Left colon (tissue), 2 donors: ENCODE measurements at regions not wholly inside any gene's neighbourhood (a gene's known extent, or its start where the extent isn't known, plus 50 kb on each side); places are given as distances from the start of the nearest gene placed in this dataset.
"Not testable (repeated sequence)": the region's sequence is repeated elsewhere in the genome, so short reads cannot be mapped to it uniquely, and the experiment has no call there.

Source experiments
- ATAC-seq: fragments of 200-7000 bp; cut with Tn5 transposase; one replicate; pipeline ENCODE4 v1.9.1; 2020; ENCODE audit warnings: mild to moderate bottlenecking, moderate library complexity
- DNase-seq, 2 donors: peaks; one replicate each; pipeline ENCODE4 v3.0.0-alpha.2; 2020
- intact Hi-C, 2 donors: fragments of 100-400 bp; cut with DNase I in 1 of 2; cut with micrococcal nuclease in 1 of 2; formaldehyde crosslinking; loops; one replicate each; pipeline versions ENCODE4 v1.11.2 to v1.14.0; 2022; cut with DNase I, micrococcal nuclease
- donor health status: DM: no; HTN: no; CAD: no.
- donor health status: DM: yes; HTN: yes; CAD: no.

DNA sequence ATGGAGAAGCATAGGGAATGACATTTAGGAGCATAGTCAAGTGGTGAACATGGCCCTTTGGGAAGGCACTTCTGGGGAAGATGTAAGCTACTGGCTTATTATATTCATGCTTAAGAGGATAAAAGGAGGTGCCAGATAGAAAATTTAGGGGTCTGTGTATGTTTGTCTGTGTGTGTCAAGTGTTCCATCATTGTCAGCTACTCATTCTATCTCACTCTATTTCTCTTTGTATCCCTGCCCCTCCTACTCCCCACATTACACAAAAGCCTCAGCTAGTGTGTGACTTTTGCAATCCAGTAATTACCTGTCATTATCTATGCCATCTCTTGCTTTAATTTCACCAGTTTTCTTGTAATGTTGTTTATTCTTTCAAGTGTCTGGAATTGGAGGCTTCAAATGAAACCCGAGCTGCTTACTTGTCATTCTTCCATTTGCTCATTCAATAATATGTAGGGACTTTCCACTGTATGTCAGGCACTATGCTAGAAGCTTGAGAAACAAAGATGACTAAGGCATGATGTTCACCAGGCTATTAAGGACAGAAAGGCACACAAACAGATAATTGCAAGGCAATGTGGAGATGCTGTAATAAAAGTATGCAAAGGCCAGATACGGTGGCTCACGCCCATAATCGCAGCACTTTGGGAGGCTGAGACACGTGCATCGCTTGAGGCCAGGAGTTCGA lies 229.8 kb upstream of the TEX13C start:
- intact Hi-C loops, result no loop called here
- ATAC-seq, result no peak
- DNase-seq, result no peak

DNA sequence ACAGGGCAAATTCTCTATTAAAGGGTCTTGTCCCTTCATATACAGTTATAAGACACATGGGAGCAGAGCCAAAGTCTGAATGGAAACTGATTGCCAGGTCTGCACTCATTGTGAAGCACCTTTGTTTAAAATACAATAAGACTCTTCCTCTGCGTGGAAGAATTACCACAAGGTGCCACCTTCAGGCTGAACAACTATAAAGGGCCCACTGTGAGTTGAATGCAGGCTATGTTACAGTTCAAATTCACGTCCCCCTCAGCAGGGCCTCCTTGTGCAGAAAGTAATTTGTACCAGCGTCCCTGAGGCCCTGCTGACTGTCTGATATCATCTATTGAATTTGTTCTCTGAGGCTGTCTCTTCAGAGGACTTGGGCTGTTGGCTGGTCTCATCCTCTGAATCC lies 225.8 kb upstream of the TEX13C start:
- no peak for DNase-seq
- intact Hi-C loops, result no loop called here
- no peak for ATAC-seq

DNA sequence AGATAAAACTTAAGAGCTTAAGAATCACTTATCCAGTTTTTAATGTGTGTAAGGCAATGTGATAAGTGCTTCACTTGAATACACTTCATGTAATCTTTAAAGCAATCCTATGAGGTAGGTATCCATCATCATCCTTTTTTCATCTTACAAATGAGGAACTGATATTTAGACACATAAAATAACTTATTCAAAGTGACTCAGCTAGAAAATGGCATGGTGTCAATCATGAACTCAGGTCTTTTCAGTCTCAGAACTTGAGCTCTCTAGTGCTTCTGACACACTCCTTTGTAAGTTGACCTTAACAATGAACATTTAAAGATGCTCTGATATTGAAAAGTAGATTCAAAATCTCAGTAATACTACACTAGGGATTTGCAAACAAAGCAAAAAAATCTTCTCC lies 224.8 kb upstream of the TEX13C start:
- ATAC-seq, result no peak
- intact Hi-C loops, result no loop called here

DNA sequence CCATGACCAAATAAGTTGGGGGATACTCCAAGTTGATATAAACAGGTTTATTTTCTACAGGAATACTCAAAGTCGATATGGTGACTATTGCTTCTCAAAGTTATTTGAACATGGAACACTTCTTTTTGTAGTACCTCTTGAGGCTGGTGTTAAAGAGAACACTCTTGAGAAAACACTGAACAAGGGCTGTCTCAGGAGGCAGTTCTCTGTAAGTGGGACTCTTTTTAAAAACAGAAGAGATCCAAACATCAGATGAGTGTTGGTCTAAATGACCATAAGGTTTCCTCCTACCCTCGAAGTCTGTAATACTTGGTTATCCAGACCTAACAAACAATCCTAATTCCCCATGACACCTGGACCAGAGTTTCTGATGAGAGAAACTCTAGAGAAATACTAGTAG lies 223.2 kb upstream of the TEX13C start:
- intact Hi-C loops, result no loop called here
- DNase-seq (no peak), ATAC-seq (no peak)

More for the DNA sequence above, 224.8 kb upstream of the TEX13C start:
- no peak for DNase-seq

DNA sequence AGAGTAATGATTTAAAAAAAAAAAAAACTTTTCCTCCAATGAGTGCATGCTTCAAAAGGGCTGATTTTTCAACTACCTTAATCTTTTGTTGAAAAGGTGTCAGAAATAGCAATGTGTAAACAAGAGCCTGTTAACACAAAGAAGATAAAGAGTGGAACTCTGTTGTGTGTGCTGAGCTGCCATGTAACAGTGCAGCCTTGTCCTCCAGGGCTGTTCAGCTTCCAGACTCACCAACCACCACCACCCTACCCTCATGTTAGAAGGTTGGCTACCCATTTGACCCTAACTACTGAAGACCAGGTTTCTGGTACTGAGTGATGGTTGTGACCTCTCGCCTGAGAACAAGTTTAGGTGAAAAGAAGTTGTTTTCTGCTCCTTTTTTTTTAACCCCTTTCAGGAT lies 222.8 kb upstream of the TEX13C start:
- DNase-seq, result no peak
- intact Hi-C loops, result no loop called here
- ATAC-seq, result no peak

DNA sequence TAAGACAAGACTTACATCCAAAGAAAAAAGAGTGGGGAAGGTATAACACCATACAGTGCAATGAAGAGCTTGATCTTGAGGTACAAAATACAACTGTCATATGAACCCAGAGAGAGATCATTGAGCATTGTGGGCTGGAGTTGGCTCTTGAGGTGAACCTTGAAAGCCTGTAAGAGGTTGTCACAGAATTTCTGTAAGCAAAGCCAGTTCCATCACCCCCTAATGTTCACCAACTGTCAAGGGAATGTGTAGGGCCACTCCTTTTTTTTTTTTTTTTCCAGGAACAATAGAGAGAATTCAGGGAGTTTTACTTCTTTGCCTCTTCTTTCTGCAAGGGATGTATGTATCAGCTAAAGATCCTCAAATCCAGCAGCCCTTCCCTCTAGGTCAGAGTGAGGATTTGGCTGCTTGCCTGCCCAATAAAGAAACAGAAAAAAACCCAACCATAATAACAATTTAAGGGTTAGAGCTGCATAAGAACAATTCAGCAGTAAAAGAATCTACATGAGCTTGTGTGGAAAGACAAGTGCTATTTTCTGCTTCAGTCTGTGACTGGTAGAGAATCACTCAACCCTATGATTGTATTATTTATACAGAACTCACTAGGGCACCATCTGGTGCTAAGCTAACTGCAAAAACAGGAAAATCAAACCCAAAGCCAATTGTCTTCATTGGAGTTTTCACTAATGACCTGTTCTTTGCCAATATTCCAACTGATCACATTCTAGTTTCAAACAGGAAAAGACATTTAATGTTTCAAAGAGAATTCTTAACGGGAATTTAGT lies 217.5 kb upstream of the TEX13C start:
- intact Hi-C loops, result no loop called here
- no peak for ATAC-seq
- no peak for DNase-seq

DNA sequence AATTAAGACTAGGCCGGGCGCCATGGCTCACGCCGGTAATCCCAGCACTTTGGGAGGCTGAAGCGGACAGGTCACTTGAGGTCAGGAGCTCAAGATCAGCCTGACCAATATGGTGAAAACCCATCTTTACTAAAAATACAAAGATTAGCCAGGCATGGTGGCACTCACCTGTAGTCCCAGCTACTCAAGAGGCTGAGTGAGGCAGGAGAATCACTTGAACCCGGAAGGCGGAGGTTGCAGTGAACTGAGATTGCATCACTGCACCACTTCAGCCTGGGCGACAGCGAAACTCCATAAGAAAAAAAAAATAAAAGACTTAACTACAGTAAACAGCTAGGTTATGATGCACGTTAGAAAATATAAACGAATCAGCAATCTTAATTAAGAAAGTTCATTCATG lies 216.0 kb upstream of the TEX13C start:
- ATAC-seq (no peak), DNase-seq (no peak)
- intact Hi-C loops, result no loop called here

DNA sequence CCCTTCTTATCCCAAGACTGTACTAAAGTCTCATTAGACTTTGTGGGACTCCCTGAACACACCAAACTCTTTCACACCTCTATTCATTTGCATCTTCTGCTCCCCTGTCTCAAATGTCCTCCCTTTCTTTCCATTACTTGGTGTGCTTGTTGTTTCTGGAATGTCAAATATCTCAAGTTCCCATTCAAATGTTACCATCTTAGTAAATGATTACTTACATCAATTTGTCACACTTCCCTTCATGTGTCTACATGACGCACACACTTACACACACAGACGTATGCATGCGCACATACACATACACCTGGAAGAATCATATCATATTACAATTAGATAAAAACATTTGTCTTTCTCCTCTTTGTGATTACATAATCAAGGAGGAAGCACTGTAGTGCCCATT lies 210.8 kb upstream of the TEX13C start:
- ATAC-seq, result no peak
- intact Hi-C loops, result no loop called here
- DNase-seq, result no peak

DNA sequence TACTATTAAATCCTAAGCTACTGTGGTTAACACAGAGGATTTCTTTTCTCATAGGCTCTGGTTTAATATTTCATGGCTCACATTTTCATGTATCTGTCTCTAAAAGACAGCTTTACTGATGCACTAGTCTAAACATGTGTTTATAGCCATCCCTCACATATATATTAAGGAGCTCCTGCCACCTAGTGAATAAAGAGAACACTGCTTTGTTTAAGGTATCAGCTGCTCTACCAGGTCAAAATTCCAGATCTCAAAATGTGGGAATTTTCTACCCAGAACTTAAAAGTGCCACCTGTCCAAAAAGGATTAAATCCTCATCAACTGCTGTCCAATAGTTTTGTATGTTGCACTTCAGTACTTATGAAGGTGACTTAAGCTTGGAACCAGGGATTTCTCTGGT lies 188.5 kb upstream of the TEX13C start:
- DNase-seq (no peak), ATAC-seq (no peak)
- intact Hi-C loops, result no loop called here

DNA sequence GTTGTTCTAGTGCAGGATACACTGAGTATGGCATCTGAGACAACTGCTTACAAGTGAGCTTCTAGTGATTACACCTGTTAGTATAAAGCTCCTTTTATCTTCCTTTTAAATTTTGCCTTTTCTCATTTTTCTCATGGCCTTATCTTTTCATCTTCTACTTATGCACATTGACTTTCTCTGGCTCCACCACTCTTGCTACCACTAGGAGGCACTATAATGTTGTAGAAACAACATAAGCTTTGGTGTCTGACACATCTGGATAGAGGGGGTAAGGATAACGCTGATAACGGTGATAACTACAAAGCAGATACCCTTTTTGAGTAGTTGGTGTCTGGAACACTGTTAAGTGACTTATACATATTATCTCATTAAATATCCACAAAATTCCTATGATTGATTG lies 187.4 kb upstream of the TEX13C start:
- intact Hi-C loops, result no loop called here
- DNase-seq (no peak), ATAC-seq (no peak)

DNA sequence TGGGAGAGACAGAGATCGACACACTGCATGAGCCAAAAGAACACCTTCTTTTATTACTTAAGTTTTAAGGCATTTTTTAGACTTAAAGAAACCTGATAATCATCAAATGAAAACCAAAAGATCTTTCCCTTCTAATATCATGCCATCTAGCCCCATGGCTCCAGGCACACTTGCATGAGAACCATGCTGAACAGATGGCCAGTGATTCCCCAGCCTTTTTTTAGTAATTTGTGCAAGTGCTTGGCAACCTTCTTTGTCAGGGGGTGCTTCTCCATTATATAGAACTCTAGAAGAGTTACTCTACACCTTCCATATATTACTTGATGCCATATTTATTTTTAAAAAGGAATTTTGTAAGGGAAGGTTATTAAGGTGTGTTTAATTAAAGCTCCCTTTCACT lies 182.2 kb upstream of the TEX13C start:
- ATAC-seq (no peak), DNase-seq (no peak)
- intact Hi-C loops, result no loop called here

DNA sequence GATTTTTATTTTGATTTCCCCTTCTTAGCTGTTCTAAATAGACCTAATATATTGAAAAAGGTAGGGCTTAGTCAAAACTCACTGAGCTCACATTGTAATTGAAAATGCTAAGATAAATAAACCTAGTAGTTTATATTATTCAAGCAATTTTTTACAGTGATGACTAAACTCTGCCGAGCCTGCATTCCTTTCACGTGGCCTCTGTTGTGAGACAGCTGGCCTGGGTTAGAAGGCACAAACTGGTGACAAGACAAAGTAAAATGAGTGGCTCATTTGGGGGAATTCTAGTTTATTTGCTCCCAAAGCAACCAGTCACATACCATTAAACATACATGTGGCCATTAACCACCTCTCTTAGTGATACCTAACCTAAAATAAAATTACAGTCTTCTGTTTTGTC lies 169.4 kb upstream of the TEX13C start:
- DNase-seq (no peak), ATAC-seq (no peak)
- intact Hi-C loops, result no loop called here

DNA sequence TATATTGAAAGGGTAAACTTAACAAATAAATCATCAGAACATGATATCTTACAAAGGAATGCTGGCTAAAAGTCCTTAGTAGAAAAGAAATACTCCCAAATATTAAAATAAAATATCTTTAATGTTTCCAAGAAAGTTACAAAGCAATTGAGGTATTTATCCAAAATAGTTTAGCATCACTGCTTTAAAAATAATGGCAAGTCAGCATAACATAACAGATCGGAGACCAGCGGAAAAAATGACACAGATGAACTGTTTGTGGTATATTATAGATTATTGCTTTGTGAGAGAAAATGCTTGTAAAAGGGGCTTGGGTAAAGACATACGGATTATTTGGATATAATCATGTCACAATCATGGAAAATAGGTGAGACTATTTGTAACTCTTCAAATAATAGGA lies 168.5 kb upstream of the TEX13C start:
- no peak for ATAC-seq

DNA sequence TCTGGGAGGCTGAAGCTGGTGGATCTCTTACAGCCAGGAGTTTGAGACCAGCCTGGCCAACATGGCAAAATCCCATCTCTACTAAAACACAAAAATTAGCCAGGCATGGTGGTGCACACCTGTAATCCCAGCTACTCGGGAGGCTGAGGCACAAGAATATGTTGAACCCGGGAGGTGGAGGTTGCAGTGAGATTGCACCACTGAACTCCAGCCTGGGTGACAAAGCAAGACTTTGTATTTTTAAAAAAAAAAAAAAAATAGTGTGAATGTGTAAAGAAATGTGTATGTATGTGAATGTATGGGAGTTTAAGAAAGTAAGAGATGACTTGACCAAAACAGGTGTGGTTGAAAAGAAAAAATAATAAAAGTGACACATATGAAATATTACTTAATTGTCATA lies 167.7 kb upstream of the TEX13C start:
- no peak for DNase-seq
- intact Hi-C loops, result no loop called here
- no peak for ATAC-seq

More for the DNA sequence above, 168.5 kb upstream of the TEX13C start:
- intact Hi-C loops, result no loop called here
- DNase-seq, result no peak

DNA sequence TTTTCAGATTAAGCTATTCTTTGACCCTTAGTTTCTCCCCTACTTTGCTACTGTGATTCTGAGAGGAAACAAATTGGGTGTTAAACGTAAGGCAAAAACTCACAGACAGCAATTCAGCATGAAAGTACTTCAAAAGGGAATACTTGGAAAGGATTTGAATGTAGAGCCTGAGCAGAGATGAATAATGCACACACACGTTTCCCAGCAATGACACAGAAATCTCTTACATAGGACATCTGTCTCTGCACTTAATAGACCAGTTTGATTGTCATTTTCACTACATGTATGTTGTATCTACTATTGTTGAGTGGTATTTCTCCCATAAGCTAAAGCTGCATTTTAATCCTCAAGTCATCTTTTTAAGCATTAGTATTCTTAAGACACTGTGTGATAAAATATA lies 166.1 kb upstream of the TEX13C start:
- intact Hi-C loops, result no loop called here
- ATAC-seq (no peak), DNase-seq (no peak)

DNA sequence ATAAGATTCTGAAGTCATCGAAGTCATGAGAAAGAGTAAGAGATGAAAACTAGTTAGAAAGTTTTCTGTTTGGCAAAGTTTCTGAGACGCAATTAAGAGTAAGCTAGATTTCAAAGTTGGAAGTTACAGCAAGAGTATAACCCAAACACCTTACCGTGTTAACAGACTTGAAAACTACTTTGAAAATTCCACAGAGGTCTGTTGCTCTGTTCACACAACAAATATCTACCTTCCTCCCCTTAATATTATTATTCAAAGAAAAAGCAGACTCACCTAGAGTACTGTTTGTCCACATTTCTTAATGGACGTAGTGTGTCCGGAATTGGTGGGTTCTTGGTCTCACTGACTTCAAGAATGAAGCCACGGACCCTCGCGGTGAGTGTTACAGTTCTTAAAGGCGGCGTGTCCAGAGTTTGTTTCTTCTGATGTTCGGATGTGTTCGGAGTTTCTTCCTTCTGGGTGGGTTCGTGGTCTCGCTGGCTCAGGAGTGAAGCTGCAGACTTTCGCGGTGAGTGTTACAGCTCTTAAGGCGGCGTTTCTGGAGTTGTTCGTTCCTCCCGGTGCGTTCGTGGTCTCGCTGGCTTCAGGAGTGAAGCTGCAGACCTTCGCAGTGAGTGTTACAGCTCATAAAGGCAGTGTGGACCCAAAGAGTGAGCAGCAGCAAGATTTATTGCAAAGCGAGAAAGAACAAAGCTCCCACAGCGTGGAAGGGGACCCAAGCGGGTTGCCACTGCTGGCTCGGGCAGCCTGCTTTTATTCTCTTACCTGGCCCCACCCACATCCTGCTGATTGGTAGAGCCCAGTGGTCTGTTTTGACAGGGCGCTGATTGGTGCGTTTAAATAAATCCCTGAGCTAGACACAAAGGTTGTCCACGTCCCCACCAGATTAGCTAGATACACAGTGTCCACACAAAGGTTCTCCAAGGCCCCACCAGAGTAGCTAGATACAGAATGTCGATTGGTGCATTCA lies 165.1 kb upstream of the TEX13C start:
- intact Hi-C loops, ATAC-seq, DNase-seq: not testable (repeated sequence)

DNA sequence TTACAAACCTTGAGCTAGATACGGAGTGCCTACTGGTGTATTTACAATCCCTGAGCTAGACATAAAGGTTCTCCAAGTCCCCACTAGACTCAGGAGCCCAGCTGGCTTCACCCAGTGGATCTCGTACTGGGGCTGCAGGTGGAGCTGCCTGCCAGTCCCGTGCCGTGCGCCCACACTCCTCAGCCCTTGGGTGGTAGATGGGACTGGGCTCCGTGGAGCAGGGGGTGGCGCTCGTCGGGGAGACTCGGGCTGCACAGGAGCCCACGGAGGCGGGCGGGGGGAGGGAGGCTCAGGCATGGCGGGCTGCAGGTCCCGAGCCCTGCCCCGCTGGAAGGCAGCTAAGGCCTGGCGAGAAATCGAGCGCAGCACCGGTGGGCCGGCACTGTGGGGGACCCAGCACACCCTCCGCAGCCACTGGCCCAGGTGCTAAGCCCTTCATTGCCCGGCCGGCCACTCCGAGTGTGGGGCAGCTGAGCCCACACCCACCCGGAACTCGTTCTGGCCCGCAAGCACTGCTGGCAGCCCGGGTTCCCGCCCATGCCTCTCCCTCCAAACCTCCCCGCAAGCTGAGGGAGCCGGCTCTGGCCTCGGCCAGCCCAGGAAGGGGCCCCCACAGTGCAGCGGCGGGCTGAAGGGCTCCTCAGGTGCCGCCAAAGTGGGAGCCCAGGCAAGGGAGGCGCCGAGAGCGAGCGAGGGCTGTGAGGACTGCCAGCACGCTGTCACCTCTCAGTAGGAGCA lies 164.2 kb upstream of the TEX13C start:
- DNase-seq, intact Hi-C loops, ATAC-seq: not testable (repeated sequence)

DNA sequence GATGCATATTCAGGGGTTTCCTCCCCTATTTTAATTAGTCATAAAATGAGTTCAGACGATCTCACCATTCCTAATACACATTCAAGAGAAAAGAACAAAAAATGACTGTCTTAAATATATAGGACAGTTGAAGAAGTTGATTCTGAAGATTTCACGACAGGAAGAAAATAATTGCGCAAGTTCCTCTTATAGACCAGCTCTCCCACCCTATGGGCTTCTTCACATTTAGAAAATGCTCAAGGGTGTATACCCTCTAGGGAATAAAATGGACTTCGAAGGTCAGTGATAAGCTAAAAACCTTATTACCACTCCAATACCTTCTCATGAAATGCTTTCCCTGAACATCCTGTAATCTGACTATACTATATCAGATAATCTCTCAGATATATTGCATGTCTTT lies 149.2 kb upstream of the TEX13C start:
- intact Hi-C loops, result no loop called here
- no peak for DNase-seq
- no peak for ATAC-seq

DNA sequence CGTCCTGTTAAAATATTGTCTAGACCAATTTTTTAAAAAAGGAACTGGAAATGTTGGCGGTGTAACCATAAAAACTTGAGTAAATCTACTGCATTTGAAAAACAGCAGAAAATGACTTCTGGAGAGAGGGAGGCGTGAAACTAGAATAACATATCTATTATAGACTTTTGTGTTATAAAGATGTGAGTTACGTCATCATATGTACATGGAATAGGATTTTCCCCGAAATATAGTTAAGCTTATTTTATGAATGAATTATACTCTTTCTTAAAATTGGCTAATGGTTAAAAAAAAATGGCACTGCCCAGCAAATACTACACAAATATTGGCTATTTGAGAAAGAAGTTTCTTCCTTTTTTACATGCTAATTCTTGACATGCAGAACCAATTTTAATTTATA lies 147.1 kb upstream of the TEX13C start:
- no peak for ATAC-seq
- intact Hi-C loops, result no loop called here
- no peak for DNase-seq
